GM23338 (cell line): ENCODE measurements at regions not wholly inside any gene's neighbourhood (a gene's known extent, or its start where the extent isn't known, plus 50 kb on each side); places are given as distances from the start of the nearest gene placed in this dataset.

Experiments
- CREB1 ChIP-seq: fragments of 250-450 bp; sonication (Bioruptor Pico); IDR thresholded peaks from 2 replicates; pipeline ENCODE4 v1.5.0; 2020; ENCODE audit warnings: low read depth, mild to moderate bottlenecking, moderate library complexity
- EZH2 ChIP-seq: fragments of 200-600 bp; sonication (generic); IDR thresholded peaks from one replicate; pipeline ENCODE4 v1.8.0; 2017; ENCODE audit warnings: antibody characterized with exemption, mild to moderate bottlenecking, low read depth; ENCODE audit not compliant: unreplicated experiment
- JUNB ChIP-seq: IDR thresholded peaks from one replicate; pipeline ENCODE4 v1.6.1; 2016; ENCODE audit warnings: antibody characterized with exemption; ENCODE audit not compliant: unreplicated experiment
- POLR2AphosphoS5 ChIP-seq: IDR thresholded peaks from 2 replicates; pipeline ENCODE4 v1.6.1; 2016; ENCODE audit warnings: antibody characterized with exemption, low read depth
- TF ChIP-seq, protein P1 (sequence below), 2 experiments: fragments of 200-600 bp in 1 of 2; sonication (generic) in 1 of 2; conservative IDR thresholded peaks; 2 replicates each; pipeline versions ENCODE4 v1.5.1 to v1.6.1; 2016 to 2017; ENCODE audit warnings: antibody characterized with exemption in 2 of 2, low read depth in 2 of 2, mild to moderate bottlenecking in 2 of 2, moderate library complexity in 1 of 2

DNA sequence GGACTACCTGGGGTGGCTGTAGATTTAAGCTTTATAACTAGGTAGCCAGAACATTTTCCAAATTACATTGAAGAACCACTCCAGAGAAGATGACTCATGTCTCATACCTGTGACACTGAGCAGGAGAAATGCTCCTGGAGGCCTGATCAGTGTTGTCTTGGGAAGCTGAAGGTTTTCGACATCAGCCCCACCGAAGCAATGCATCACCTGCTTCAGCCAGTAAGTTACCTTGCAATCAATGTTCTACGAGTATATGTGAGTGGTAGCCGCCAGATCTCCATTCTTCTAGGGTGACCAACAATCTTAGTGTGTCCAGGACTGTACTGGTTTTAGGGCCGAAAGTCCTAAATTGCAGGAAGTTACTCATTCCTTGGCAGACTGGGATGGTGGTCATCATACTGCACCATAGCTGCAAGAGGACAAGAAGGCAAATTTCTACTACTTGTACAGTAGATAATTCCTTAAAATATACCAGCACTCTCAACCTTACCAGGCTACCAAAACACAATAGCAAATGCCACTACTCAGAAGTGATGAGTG is 109.3 kb upstream of the LINC00305 start:
- TF ChIP-seq EZH2 (no peak), POLR2AphosphoS5 (no peak), JUNB (no peak), CREB1 (CRISPR knock-in tag) (no peak)
- TF ChIP-seq, protein P1, sequence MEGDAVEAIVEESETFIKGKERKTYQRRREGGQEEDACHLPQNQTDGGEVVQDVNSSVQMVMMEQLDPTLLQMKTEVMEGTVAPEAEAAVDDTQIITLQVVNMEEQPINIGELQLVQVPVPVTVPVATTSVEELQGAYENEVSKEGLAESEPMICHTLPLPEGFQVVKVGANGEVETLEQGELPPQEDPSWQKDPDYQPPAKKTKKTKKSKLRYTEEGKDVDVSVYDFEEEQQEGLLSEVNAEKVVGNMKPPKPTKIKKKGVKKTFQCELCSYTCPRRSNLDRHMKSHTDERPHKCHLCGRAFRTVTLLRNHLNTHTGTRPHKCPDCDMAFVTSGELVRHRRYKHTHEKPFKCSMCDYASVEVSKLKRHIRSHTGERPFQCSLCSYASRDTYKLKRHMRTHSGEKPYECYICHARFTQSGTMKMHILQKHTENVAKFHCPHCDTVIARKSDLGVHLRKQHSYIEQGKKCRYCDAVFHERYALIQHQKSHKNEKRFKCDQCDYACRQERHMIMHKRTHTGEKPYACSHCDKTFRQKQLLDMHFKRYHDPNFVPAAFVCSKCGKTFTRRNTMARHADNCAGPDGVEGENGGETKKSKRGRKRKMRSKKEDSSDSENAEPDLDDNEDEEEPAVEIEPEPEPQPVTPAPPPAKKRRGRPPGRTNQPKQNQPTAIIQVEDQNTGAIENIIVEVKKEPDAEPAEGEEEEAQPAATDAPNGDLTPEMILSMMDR (conservative IDR thresholded peaks at IDR 0.05; ENCODE audit: low read depth in 2 of 2) = no peak
